ENCODE measurements at regions not wholly inside any gene's neighbourhood (a gene's known extent, or its start where the extent isn't known, plus 50 kb on each side); places are given as distances from the start of the nearest gene placed in this dataset.

DNA sequence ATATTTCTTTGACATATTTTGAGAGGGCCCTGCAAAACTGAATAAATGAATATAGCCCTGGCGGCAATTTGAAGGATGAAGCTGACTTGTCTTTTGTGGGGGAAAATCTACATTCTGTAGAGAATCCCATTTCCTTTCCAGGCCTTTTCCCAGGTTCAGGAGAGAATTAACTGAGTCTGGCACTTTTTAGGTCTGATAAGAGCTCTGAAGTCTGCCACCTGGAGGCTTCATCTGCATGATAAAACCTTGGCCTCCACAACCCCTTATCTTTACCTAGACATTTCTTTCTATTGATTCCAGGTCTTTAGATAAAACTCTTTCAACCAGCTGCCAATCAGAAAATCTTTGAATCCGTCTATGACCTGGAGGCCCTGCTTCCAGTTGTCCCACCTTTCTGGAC is 299.4 kb downstream of the ETNK1 start:
- TF ChIP-seq POLR2A (IDR thresholded peaks at IDR 0.05; ENCODE audit: low read depth, low read length) (no peak), SMC3 (IDR thresholded peaks at IDR 0.05; ENCODE audit: low read depth, low read length) (no peak)
